HT-29 (cell line): ENCODE measurements at regions not wholly inside any gene's neighbourhood (a gene's known extent, or its start where the extent isn't known, plus 50 kb on each side); places are given as distances from the start of the nearest gene placed in this dataset.
"Not testable (repeated sequence)": the region's sequence is repeated elsewhere in the genome, so short reads cannot be mapped to it uniquely, and the experiment has no call there.

ENCODE experiments used
- DNase-seq: peaks from one replicate; pipeline ENCODE4 v3.0.0-alpha.2; 2015; ENCODE audit warnings: low spot score

DNA sequence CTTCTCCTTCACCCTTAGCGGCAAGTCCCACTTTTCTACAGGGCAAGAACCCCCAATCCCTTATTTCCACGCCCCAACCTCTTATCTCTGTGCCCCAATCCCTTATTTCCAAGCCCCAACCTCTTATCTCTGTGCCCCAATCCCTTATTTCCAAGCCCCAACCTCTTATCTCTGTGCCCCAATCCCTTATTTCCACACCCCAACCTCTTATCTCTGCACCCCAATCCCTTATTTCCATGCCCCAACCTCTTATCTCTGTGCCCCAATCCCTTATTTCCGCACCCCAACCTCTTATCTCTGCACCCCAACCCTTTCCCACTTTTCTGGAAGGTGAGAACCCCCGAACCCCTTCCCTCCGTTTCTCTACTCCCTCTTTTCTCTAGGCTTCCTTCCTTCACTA lies 116.1 kb upstream of the GJE1 start:
- DNase-seq: not testable (repeated sequence)

DNA sequence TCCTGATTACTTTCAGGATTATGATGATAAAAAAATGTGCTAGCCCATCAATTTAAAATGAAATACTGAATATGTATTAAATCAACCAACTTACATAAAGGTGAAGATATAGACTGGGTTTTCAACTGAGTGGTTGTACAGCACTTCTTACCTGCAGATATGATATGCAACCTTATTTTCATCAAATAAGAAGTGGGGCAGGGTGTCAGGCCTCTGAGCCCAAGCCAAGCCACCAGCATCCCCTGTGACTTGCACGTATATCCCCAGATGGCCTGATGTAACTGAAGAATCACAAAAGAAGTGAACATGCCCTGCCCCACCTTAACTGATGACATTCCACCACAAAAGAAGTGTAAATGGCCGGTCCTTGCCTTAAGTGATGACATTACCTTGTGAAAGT lies 117.3 kb upstream of the GJE1 start:
- not testable (repeated sequence) for DNase-seq

DNA sequence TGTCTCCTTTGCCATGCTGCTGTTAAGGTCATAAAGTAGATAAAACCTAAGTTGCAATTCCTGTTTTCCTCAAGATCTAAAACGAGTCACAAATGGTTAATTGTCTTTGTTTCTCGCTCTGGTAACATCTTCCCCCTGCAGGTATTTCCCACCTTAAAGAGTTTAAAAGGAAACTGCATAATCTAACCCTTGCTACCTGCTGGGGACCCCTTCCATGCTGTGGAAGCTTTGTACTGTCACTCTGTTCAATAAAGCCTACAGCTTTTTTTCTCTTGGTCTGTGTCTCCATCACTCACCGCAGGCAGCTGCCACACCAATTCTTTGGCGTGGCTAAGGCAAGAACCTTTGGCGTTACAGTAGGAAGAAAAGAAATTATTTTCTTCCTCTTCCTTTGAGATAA lies 117.7 kb upstream of the GJE1 start:
- DNase-seq: peak; percentile 29

DNA sequence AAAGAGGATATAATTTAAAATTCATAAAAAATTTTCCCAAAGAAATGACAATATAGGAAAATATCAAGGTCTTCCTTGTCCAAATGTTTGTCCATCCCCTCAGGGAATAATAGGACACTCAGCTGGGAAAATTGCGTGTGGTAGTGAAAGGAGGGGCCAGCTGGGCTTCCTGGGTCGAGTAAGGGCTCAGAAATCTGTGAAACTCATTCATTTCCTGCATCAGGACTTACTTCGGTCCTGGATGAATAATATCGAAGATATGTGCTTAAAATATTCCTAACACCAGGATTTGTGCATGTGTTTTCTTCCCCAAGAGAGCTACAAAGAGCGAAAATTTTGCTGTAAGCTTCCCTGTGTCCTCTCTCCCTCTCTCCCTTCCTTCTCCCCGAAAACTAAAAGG lies 118.2 kb upstream of the GJE1 start:
- no peak for DNase-seq

DNA sequence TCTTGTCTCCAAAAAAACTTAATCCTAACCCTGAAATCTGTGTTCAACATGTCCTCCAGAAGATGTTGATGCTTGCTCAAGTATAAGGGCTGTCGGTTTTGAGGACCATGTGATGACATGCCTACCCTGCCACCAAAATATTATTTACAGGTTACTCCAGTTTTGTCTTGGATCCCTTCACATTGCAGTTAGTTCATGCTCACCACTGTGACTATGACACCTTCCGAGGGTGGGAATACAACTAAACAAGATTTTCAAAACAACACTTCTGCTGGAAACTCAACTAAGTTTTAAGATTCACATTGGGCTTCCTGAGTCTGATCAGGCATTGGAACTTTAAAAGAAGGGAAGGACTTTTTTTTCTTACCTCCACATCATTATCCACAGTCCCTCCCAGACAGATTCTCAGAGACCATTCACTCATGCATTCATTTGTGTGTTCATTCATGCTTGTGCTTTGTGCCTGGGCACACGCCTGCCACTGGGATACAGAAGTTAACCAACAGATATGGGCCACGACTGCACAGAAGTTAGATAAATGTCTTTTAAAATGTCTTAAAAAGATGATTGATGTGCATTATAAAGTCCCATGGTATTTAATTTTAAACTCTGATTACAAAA lies 118.7 kb upstream of the GJE1 start:
- DNase-seq: peak; percentile 20

DNA sequence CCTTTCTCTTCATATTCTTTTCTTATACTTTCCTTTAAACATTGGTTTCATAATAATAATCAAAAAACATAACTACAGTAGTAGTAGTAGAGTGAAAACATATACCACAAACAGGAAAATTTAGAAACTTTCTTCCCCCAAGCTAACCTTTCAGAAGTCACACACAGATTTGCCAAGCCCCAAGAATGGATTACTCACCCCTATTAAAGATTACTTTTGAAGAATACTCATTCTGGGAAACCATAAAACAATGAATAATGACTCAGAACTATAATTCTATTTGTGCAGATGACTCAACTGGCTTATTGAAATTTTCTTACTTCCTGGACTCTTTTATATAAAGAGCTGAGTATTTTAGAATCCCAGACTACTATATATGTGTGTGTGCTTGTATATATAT lies 119.4 kb upstream of the GJE1 start:
- peak; percentile 61 for DNase-seq

DNA sequence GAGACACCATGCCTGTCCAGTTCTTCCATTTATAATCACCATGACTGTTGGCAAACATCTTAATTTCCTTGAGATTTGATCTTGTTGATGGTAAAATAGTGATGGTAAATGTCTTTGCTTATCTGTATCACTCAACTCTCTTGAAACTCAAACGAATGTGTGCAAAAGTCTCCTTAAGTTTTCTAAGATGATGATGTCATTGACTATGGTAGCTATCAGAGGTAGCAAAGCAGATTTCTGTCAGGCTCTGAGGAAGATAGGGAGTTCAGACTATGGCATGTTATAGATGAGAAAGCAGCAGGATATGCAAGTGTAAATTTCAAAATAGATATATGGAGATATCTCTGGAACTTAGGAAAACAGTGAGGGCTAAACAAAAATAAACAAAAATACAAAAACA lies 121.0 kb upstream of the GJE1 start:
- DNase-seq: no peak

DNA sequence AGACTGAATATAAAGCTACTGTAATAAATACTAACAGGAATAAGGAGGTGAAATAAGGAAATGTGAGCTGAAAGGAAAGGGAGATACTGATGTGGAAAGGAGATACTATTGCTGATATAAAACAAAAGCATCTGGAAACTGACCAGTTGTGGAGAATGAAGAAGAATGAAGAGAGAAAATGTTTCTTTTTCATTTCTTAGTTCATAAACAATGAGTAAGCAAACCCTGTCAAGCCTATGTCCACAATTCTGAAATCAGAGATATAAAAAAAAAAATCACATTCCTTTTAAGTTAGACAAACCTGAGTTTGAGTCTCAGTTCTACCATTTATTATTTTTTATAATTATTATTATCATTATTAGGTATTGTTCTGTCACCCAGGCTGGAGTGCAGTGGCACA lies 121.6 kb upstream of the GJE1 start:
- no peak for DNase-seq

DNA sequence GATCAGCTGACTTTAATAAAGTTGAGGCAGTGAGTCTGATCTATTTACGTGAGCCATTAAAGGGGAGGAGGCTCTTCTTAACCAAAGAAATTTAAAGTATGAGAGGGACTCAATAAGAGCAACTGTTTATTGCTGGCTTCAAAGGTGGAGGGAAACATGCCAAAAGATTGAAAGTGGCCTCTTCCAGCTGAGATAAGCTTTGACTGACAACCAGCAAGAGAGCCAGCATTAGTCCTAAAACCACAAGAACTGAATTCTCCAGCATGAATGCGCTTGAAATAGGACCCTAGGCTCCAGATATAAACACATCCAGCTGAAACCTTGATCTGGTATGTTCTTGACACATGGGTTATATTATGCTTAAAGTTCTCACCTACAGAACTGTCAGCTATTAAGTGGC lies 123.1 kb upstream of the GJE1 start:
- DNase-seq: peak; percentile 54

DNA sequence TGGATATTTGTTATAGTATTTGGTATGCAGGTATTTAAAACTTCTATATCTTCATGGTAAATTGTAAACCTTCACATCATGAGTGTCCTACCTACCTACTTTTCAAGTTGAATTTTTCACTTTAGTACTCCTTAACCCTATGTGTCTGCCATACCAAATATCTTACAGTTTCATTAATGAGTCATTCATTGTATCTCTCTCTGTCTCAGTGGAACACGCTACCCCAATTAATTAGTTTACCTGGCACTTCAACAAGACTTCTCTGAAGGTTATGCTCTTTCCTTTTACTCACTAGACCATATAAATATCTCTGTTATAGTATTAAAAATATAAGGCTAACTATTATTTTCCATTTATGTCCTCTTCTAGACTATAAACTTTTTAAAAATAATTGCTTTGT lies 123.9 kb upstream of the GJE1 start:
- DNase-seq: no peak

DNA sequence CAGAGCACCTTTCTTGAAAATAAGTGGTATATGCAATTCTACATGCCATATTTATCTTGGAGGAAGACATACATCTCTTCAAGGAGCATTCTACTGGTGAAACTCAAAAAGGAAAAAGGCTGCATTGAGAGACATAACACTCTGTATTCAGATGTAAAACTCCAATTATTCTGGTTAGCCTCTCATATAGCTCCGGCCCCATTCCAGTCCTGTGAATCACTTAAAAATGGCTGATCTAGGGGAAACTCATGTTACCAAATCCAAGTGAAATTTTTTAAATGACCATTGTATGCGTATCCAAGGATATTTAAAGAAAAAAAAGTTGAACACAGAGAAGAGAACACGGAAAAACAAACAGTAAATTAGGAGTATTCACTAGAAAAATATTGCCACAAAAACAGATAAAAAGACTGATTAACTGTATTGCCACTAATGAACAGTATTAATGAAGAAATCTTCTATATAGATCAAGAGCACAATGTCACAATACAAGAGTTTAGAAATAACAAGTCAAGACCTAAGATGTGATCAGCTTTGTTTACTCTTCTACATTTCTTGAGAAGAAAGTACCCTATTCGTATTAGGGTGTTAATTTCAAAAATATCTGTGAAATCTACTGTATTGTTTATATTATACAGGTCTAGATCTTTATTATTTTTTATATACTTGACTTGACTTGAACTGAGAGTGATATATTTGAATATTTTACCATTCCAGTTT lies 124.5 kb upstream of the GJE1 start:
- DNase-seq: no peak

DNA sequence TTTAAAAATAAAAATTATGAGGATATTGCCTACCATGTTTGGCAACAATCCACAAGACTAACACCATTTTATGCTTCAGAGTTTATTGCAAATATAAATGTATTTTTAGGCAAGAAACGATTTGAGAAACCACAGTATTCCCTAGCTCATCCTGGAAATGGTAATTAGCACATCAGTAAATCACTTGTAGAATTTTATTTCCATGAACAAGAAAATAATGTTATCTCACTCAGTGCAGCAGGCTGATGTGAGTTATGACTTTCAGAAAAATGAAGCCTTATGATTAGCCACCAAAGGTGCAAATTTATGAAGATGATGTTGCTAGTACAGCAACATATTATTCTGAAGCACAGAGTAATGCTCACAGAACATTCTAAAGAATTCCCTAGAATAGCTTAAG lies 127.7 kb upstream of the GJE1 start:
- DNase-seq: no peak

DNA sequence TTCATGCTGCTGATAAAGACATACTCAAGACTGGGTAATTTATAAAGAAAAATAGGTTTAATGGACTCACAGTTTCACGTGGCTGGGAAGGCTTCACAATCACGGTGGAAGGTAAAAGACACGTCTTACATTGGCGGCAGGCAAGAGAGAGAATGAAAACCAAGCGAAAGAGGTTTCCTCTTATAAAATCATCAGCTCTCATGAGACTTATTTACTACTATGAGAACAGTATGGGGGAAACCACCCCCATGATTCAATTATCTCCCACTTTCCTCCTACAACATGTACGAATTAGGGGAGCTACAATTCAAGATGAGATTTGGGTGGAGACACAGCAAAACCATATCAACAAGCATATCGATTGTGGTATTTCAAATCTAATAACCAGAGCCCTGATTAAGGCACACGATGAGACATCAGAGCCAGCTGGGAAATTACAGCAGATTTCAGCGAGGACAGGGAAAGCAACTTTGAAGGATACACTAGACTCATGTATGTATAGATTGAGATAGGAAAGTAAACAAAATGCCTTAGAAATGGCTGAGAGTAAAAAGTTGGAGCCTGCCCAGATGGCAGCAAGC lies 129.8 kb upstream of the GJE1 start:
- DNase-seq: no peak

DNA sequence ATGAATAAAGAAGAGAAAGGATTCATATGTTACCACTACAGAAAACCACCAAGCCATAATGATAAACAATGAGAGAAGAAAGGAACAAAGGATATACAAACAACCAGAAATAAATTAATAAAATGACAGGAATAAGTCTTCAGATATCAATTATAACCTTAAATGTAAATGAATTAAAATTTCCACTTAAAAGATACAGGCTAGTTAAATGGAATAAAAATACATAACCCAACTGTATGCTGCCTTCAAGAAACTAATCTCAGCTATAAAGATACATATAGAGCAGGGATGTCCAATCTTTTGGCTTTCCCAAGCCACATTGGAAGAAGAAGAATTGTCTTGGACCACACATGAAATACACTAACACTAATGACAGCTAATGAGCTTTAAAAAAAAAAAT lies 135.9 kb upstream of the GJE1 start:
- DNase-seq: no peak

DNA sequence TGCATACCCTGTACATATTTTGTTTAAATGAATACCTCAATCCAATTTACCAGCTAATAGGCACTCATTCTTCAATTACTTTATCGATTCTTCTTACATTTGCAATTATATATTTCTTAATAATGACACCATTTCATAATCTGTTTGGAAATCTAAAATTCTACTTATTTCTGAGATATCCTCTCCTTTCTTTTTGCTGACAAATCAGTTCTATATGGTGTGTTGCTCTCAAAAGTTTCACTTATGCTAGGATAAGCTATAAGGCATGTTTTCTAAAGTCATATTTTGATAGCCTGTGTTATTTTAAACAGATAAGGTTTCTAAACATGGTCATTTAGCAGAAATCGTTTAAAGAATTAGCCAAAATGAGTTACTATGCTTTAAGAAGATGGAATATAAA lies 140.6 kb upstream of the GJE1 start:
- no peak for DNase-seq

DNA sequence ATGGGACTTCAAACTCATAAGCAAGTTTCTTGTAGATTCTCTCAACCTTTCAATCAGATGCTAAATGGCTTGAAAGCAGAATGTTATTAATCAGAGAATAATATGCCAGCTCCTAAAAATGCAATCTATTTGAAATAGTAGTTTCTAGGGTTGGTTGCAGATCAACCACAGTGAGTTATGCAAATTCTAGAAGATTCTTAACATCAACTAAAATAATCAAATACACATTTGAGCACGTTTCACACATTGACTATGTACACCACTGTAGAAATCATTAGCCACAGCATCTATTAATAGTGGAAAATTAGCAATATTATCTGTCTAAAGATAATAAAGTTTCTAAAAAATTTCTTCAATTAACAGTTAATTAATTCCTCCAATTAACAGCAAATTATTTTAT lies 141.9 kb upstream of the GJE1 start:
- no peak for DNase-seq

DNA sequence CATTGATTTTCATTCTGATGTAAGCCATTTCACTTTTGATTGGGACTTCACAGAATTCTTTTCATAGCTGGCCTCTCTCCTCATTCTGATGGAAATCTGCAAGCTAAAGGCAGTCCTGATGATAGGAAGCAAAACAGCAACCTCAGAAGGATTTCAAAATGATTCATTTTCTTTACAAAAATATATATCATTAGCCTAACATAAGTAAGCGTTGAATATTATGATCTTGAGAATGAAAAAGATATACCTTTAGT lies 143.1 kb upstream of the GJE1 start:
- DNase-seq: no peak

DNA sequence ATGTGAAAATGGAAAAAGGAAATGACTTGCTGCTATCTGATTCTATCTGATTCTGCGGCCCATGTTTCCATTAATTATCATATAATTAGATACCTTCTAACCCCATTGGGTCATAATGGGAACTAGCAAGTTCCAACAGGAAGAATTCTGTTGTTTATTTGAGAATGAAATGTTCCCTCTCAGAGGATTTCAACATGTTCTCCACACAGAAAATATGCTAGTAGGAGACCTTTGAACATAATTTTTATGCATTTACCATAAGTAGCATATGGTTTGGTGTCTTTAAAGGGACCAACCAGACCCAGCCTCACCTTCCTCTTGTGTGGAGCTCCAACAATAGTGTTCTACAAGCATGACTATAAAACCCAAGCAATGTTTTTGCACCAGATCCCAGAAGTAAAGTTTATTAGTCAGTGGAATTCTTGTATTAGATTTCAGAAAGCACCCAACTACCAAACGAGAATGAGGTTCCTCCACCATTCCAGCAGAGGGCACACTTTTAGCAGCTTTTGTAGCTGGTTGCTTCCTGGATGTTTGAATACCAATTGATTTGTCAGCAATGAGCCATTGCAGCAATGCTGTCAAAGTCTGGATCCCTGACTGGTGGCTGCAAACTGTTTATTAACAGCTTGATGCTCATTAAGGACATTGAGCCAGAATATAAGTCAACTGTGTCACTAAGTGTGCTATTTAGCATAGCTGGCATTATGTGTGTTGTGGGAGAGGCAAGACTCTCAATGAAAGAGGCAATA lies 143.6 kb upstream of the GJE1 start:
- DNase-seq: peak; percentile 93

DNA sequence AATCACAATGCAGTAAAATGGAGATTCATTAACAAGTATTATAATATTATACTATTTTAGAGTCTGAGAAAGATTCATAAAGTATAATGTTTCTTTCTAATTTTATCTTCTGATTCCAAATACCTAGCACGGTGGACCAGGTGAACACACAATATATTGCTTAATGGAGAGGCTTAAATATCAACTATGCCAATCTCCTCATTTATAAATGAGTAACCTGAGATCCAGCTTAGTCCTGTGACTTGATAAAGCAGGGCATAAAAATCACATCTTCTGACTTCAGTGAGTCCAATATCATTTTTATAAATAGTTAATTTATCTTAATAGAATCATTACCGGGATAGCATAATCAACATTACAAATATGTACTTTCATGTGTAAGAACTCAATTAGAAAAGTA lies 144.4 kb upstream of the GJE1 start:
- no peak for DNase-seq

DNA sequence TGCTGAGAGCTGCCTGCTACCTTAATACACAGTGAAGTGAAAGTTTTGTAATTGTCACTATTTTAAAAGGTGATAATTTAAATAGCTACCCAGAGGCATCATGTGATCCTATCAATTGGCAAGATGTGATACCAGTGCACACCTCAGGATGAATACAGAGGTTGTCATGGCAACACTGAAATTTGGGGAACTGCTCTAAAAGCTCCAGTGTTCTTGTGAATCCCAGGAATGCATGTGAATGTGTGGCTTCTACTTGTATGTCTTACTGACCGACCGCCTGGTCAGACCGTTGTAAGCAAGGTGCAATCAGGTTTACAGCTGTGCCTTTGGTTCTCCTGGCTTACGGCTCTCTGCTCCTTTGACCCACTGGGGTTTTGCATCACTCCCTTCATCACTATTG lies 146.3 kb upstream of the GJE1 start:
- DNase-seq: no peak

DNA sequence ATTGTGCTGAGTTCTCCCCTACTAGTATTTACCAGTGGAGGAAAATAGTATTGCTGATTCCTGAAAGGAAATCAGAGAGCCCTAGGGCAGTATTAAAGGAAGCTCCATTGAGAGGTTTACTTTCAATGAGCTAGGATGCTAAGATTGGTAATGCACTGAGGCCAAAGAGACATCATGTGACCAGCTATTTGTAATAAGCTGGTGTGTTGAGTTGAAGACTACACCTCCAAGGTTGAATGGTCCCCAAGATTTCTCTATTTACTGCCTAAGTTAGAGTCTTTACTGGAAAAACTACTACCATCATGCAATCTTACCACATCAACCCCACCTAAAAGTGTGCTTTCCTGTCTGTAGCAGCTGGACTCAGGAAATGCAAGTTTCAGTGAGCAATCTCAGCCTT lies 151.5 kb upstream of the GJE1 start:
- no peak for DNase-seq

DNA sequence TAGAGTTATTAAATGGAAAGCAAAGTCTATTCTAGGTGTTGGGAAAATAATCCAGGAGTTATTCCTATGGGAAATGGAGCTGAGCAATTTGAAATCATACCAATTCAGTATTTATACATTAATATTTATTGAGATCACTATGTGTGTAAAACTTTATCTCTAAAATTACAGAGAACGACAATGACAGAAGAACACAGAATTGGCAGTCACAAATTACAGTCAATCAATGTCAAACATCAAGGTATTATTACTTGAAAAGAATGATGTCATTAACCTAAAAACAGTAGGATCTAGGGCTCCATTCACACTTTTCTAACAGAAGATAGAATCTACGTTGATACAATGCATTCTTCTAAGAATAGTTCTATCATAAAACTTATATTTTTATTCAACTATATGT lies 154.9 kb upstream of the GJE1 start:
- DNase-seq: no peak

DNA sequence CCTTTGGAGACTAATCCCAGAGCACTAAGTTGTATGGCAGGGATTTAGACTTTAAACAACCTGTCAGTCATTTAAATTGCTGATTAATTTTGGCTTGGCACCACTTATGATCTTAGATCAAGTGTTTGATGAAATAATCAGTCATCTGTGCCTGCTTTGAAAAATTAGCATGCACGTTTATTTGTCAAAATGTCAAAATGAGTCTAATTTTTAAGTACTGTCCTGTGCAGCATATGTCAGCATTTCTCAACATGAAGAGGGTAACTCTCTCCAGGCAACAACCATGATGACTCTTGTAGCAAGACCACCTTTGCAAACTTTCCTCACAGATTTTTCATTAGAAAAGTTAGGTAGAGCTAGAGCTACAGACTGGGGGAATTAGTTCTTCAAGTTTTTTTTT lies 155.7 kb upstream of the GJE1 start:
- no peak for DNase-seq
